ENCODE measurements at regions not wholly inside any gene's neighbourhood (a gene's known extent, or its start where the extent isn't known, plus 50 kb on each side); places are given as distances from the start of the nearest gene placed in this dataset.

GRCh38 chr13:37302686-37303085, 197.2 kb upstream of the CSNK1A1L start:
- DNase-seq (ENCODE audit: low spot score in 2 of 2), result no peak
- TF ChIP-seq, protein P1, sequence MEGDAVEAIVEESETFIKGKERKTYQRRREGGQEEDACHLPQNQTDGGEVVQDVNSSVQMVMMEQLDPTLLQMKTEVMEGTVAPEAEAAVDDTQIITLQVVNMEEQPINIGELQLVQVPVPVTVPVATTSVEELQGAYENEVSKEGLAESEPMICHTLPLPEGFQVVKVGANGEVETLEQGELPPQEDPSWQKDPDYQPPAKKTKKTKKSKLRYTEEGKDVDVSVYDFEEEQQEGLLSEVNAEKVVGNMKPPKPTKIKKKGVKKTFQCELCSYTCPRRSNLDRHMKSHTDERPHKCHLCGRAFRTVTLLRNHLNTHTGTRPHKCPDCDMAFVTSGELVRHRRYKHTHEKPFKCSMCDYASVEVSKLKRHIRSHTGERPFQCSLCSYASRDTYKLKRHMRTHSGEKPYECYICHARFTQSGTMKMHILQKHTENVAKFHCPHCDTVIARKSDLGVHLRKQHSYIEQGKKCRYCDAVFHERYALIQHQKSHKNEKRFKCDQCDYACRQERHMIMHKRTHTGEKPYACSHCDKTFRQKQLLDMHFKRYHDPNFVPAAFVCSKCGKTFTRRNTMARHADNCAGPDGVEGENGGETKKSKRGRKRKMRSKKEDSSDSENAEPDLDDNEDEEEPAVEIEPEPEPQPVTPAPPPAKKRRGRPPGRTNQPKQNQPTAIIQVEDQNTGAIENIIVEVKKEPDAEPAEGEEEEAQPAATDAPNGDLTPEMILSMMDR (IDR thresholded peaks at IDR 0.05), result no peak
- no peak overlapping the region for H3K27ac ChIP-seq
- H3K27me3 ChIP-seq, result no peaks in the 10 kb centered on the region
- H3K4me3 ChIP-seq, result no peak overlapping the region
- H3K36me3 ChIP-seq, result no peaks in the 10 kb centered on the region
- no peaks in the 10 kb centered on the region for H3K4me1 ChIP-seq
- intact Hi-C loops (cut with DNase I), result no loop called here
- no peaks in the 10 kb centered on the region for H3K9me3 ChIP-seq

GRCh38 chr13:37295573-37295972, 190.1 kb upstream of the CSNK1A1L start:
- Histone ChIP-seq H3K4me1 (no peaks in the 10 kb centered on the region), H3K4me3 (no peak overlapping the region), H3K36me3 (no peaks in the 10 kb centered on the region), H3K27ac (no peak overlapping the region), H3K9me3 (no peaks in the 10 kb centered on the region), H3K27me3 (no peaks in the 10 kb centered on the region)
- TF ChIP-seq, protein P1 (IDR thresholded peaks at IDR 0.05), result no peak
- intact Hi-C loops (cut with DNase I), result no loop called here
- no peak for DNase-seq (ENCODE audit: low spot score in 2 of 2)

GRCh38 chr13:37295071-37295470, 189.6 kb upstream of the CSNK1A1L start:
- Histone ChIP-seq H3K4me1 (no peaks in the 10 kb centered on the region), H3K36me3 (no peaks in the 10 kb centered on the region), H3K4me3 (no peak overlapping the region), H3K9me3 (no peaks in the 10 kb centered on the region), H3K27ac (no peak overlapping the region), H3K27me3 (no peaks in the 10 kb centered on the region)
- TF ChIP-seq, protein P1 (IDR thresholded peaks at IDR 0.05), result no peak
- intact Hi-C loops (cut with DNase I), result no loop called here
- no peak for DNase-seq (ENCODE audit: low spot score in 2 of 2)

- Histone ChIP-seq H3K4me1 (no peaks in the 10 kb centered on the region), H3K4me3 (no peak overlapping the region), H3K27ac (no peak overlapping the region), H3K36me3 (no peaks in the 10 kb centered on the region), H3K9me3 (no peaks in the 10 kb centered on the region), H3K27me3 (no peaks in the 10 kb centered on the region)
- TF ChIP-seq, protein P1 (IDR thresholded peaks at IDR 0.05), result no peak
- no peak for DNase-seq (ENCODE audit: low spot score in 2 of 2)
- intact Hi-C loops (cut with DNase I), result no loop called here
Measured at GRCh38 chr13:37294472-37294871, 189.0 kb upstream of the CSNK1A1L start.

DNA sequence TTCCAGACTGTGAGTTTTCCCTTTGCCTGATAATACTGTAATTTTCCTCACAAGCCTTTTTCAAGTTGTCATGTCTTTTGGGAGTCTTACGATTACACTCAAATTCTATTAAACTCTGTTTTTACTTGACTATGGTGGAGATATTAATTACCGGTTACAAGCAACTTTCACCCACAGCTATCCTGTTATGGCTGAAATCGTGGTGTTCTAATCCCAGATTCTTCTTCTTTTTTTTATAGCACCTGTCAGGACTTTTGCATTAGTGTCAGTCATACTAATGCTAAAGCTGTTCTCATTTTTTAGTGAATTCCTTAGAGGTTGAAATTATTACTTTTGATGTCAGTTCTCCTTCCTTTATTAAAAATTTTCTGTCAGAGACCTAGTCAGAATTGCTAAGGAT, 187.8 kb upstream of the CSNK1A1L start:
- Histone ChIP-seq H3K4me1 (no peaks in the 10 kb centered on the region), H3K27ac (no peak overlapping the region), H3K9me3 (no peaks in the 10 kb centered on the region), H3K27me3 (no peaks in the 10 kb centered on the region), H3K4me3 (no peak overlapping the region), H3K36me3 (no peaks in the 10 kb centered on the region)
- no peak for DNase-seq (ENCODE audit: low spot score in 2 of 2)
- intact Hi-C loops (cut with DNase I), result no loop called here
- TF ChIP-seq, protein P1 (IDR thresholded peaks at IDR 0.05), result no peak

Measured in ascending aorta (tissue), 2 donors.